ENCODE measurements at regions not wholly inside any gene's neighbourhood (a gene's known extent, or its start where the extent isn't known, plus 50 kb on each side); places are given as distances from the start of the nearest gene placed in this dataset.
"Not testable (repeated sequence)": the region's sequence is repeated elsewhere in the genome, so short reads cannot be mapped to it uniquely, and the experiment has no call there.

GRCh38 chr3:130203633-130204032 lies 122.0 kb downstream of the ALG1L2 start:
- not testable (repeated sequence) for TF ChIP-seq CTCF (conservative IDR thresholded peaks at IDR 0.05; ENCODE audit: low read depth, low read length); ELK1 (IDR thresholded peaks at IDR 0.05; ENCODE audit: borderline replicate concordance, low read depth, low read length); SMC3 (IDR thresholded peaks at IDR 0.05; ENCODE audit: low read depth, low read length); POLR2A (IDR thresholded peaks at IDR 0.05; ENCODE audit: low read depth, low read length); RAD21 (IDR thresholded peaks at IDR 0.05; ENCODE audit: low read length); USF2 (IDR thresholded peaks at IDR 0.05; ENCODE audit: low read depth, low read length); FOS (IDR thresholded peaks at IDR 0.05; ENCODE audit: low read depth, low read length); BHLHE40 (IDR thresholded peaks at IDR 0.05; ENCODE audit: low read depth, low read length); NFE2L2 (IDR thresholded peaks at IDR 0.05; ENCODE audit: low read depth, low read length); MAZ (IDR thresholded peaks at IDR 0.05; ENCODE audit: borderline replicate concordance, low read depth, low read length); MXI1 (IDR thresholded peaks at IDR 0.05; ENCODE audit: borderline replicate concordance, low read depth, low read length)
